Uterus (tissue), 3 donors: ENCODE measurements at regions not wholly inside any gene's neighbourhood (a gene's known extent, or its start where the extent isn't known, plus 50 kb on each side); places are given as distances from the start of the nearest gene placed in this dataset.

Source experiments
- DNase-seq, 2 donors: peaks; one replicate each; pipeline ENCODE4 v3.0.0-alpha.2; 2019 to 2020
- H3K27ac ChIP-seq, 2 donors: fragments of 200-600 bp; sonication (generic); 1 replicate in 1 of 2; 2 replicates in 1 of 2; pipeline ENCODE4 v1.5.1; 2016 to 2018
- H3K27me3 ChIP-seq, 2 donors: fragments of 200-600 bp; sonication (generic); one replicate each; pipeline ENCODE4 v1.5.1; 2018 to 2019; ENCODE audit warnings: control low read depth in 1 of 2
- H3K36me3 ChIP-seq, 2 donors: fragments of 200-600 bp; sonication (generic); one replicate each; pipeline ENCODE4 v1.5.1; 2019; ENCODE audit warnings: control low read depth in 1 of 2
- H3K4me1 ChIP-seq, 2 donors: fragments of 200-600 bp; sonication (generic); one replicate each; pipeline ENCODE4 v1.5.1; 2018 to 2019; ENCODE audit warnings: control low read depth in 1 of 2
- H3K4me3 ChIP-seq, 2 donors: fragments of 200-600 bp; sonication (generic); 1 replicate in 1 of 2; 2 replicates in 1 of 2; pipeline ENCODE4 v1.5.1; 2018 to 2019; ENCODE audit warnings: mild to moderate bottlenecking in 1 of 2
- H3K9me3 ChIP-seq, 2 donors: fragments of 200-600 bp; sonication (generic); one replicate each; pipeline ENCODE4 v1.5.1; 2019; ENCODE audit warnings: control low read depth in 1 of 2
- CTCF ChIP-seq, 4 experiments: fragments of 200-600 bp in 2 of 4; fragments of 450-650 bp in 2 of 4; sonication (generic) in 2 of 4; IDR thresholded peaks; one replicate each; pipeline ENCODE4 v1.5.1; 2016 to 2019; ENCODE audit warnings: antibody characterized with exemption in 4 of 4, mild to moderate bottlenecking in 2 of 4, moderate library complexity in 1 of 4
- POLR2A ChIP-seq, 2 donors: fragments of 450-650 bp; IDR thresholded peaks; one replicate each; pipeline ENCODE4 v1.6.1; 2016; ENCODE audit warnings: antibody characterized with exemption in 2 of 2, mild to moderate bottlenecking in 1 of 2, moderate library complexity in 1 of 2
- intact Hi-C: fragments of 100-400 bp; cut with DNase I; formaldehyde crosslinking; loops from one replicate; pipeline ENCODE4 v1.15.1; 2023; ENCODE audit warnings: low total_unique reads
- donor health status: DM: yes; HTN: yes; CAD: no.

GRCh38 chr1:43054961-43055360, 96.3 kb upstream of the SLC2A1 start:
- no peak for DNase-seq
- H3K27me3 ChIP-seq, result no peaks in the 10 kb centered on the region
- intact Hi-C loops, result no loop called here
- H3K4me3 ChIP-seq, result no peak overlapping the region
- no peaks in the 10 kb centered on the region for H3K36me3 ChIP-seq
- no peaks in the 10 kb centered on the region for H3K4me1 ChIP-seq
- TF ChIP-seq CTCF (IDR thresholded peaks at IDR 0.05) (no peak), POLR2A (IDR thresholded peaks at IDR 0.05) (no peak)
- no peaks in the 10 kb centered on the region for H3K9me3 ChIP-seq
- no peak overlapping the region for H3K27ac ChIP-seq

GRCh38 chr1:43052786-43053439, 94.2 kb upstream of the SLC2A1 start:
- intact Hi-C loops, result no loop called here
- no peaks in the 10 kb centered on the region for H3K27me3 ChIP-seq

DNA sequence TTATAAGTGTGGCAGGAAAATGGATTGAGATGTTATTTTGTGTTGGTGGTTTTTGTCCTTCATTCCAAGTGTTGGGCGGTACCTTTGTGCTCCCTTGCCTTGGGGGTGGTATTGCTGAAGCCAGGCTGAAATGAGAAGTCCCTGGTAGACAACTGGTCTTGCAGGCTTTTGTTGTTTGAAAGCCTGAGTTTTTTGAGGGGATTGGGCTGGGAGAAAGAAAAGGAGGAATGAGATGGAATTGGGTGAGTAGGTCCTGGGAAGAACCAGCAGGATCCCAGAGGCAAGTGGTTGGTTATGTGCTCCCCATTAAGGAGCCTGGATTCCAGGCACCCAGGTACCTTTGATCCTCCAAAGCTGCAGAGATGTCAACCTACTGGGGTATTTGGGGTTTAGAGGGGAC, 93.7 kb upstream of the SLC2A1 start:
- H3K27ac ChIP-seq, result no peak overlapping the region
- intact Hi-C loops, result no loop called here
- no peaks in the 10 kb centered on the region for H3K9me3 ChIP-seq
- no peak overlapping the region for H3K4me3 ChIP-seq
- TF ChIP-seq CTCF (IDR thresholded peaks at IDR 0.05), result no peak
- no peak for TF ChIP-seq POLR2A (IDR thresholded peaks at IDR 0.05)
- DNase-seq, result no peak
- no peaks in the 10 kb centered on the region for H3K36me3 ChIP-seq
- H3K4me1 ChIP-seq, result no peaks in the 10 kb centered on the region
- H3K27me3 ChIP-seq, result no peaks in the 10 kb centered on the region

More at GRCh38 chr1:43052786-43053439, 94.2 kb upstream of the SLC2A1 start:
- no peaks in the 10 kb centered on the region for H3K4me1 ChIP-seq
- no peak overlapping the region for H3K27ac ChIP-seq
- no peak for TF ChIP-seq CTCF (IDR thresholded peaks at IDR 0.05)
- no peak for TF ChIP-seq POLR2A (IDR thresholded peaks at IDR 0.05)
- H3K9me3 ChIP-seq, result no peaks in the 10 kb centered on the region
- no peak overlapping the region for H3K4me3 ChIP-seq
- no peak for DNase-seq
- H3K36me3 ChIP-seq, result no peaks in the 10 kb centered on the region

GRCh38 chr1:43049481-43049880, 90.8 kb upstream of the SLC2A1 start:
- no peak for DNase-seq
- Histone ChIP-seq H3K36me3 (no peaks in the 10 kb centered on the region), H3K4me3 (no peak overlapping the region), H3K9me3 (no peaks in the 10 kb centered on the region), H3K4me1 (no peaks in the 10 kb centered on the region), H3K27ac (no peak overlapping the region), H3K27me3 (no peaks in the 10 kb centered on the region)
- TF ChIP-seq POLR2A (IDR thresholded peaks at IDR 0.05) (no peak), CTCF (IDR thresholded peaks at IDR 0.05) (no peak)
- intact Hi-C loops, result no loop called here

GRCh38 chr1:43048601-43049011, 89.9 kb upstream of the SLC2A1 start:
- no peaks in the 10 kb centered on the region for H3K9me3 ChIP-seq
- intact Hi-C loops, result no loop called here
- DNase-seq, result no peak
- H3K27me3 ChIP-seq, result no peaks in the 10 kb centered on the region
- H3K4me3 ChIP-seq, result no peak overlapping the region
- H3K4me1 ChIP-seq, result no peaks in the 10 kb centered on the region
- no peaks in the 10 kb centered on the region for H3K36me3 ChIP-seq
- no peak overlapping the region for H3K27ac ChIP-seq
- no peak for TF ChIP-seq POLR2A (IDR thresholded peaks at IDR 0.05)

DNA sequence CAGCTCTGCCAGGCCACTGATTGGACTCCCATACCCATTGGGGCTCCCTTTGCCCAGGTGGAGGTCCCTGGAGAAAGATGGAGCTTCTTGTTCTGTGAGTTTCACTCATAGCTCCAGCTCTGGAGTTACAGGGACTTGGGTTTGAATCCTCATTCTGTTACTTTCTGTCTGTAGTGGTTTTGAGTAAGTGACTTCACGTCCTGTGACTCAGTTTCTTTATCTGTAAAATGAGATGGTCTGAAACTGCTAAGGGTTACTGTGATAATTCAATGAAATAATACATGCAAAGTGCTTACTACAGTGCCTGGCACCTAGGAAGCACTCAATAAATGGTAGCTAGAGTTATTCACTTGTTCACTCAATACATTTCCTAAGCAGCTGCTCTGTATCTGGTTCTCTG, 88.5 kb upstream of the SLC2A1 start:
- no peak overlapping the region for H3K4me3 ChIP-seq
- no peak for TF ChIP-seq CTCF (IDR thresholded peaks at IDR 0.05)
- no peak for TF ChIP-seq POLR2A (IDR thresholded peaks at IDR 0.05)
- no peaks in the 10 kb centered on the region for H3K27me3 ChIP-seq
- no peak for DNase-seq
- H3K36me3 ChIP-seq, result no peaks in the 10 kb centered on the region
- no peaks in the 10 kb centered on the region for H3K4me1 ChIP-seq
- intact Hi-C loops, result no loop called here
- H3K27ac ChIP-seq, result no peak overlapping the region
- H3K9me3 ChIP-seq, result no peaks in the 10 kb centered on the region
